ENCODE measurements at regions not wholly inside any gene's neighbourhood (a gene's known extent, or its start where the extent isn't known, plus 50 kb on each side); places are given as distances from the start of the nearest gene placed in this dataset.

GRCh38 chr10:3852147-3852904, 67.3 kb upstream of the KLF6 start:
- TF ChIP-seq SIX5 (IDR thresholded peaks at IDR 0.05; ENCODE audit: borderline replicate concordance in 1 of 2, insufficient read depth in 1 of 2, low read depth in 1 of 2, low read length in 2 of 2) (no peak), POLR2AphosphoS2 (IDR thresholded peaks at IDR 0.05; ENCODE audit: low read length) (no peak), SRF (CRISPR knock-in tag; IDR thresholded peaks at IDR 0.05) (no peak)

Measured in K562 (cell line).